GM21723 (cell line): ENCODE measurements at regions not wholly inside any gene's neighbourhood (a gene's known extent, or its start where the extent isn't known, plus 50 kb on each side); places are given as distances from the start of the nearest gene placed in this dataset.

Experiments
- ATAC-seq: cut with Tn5 transposase; IDR thresholded peaks from one replicate; pipeline ENCODE4 v1.9.1; 2021; ENCODE audit warnings: mild to moderate bottlenecking, moderate library complexity; ENCODE audit not compliant: unreplicated experiment

- peak; percentile 41 for ATAC-seq
These were observed 51.6 kb upstream of the SRP54 start for GRCh38 chr14:34931206-34931605.

GRCh38 chr14:34930591-34931091 is 52.2 kb upstream of the SRP54 start:
- peak; percentile 81 for ATAC-seq

GRCh38 chr14:34926552-34926951 is 51.4 kb upstream of the BAZ1A start:
- ATAC-seq = no peak
